HG03175 (cell line): ENCODE measurements at regions not wholly inside any gene's neighbourhood (a gene's known extent, or its start where the extent isn't known, plus 50 kb on each side); places are given as distances from the start of the nearest gene placed in this dataset.

Experiments
- ATAC-seq: cut with Tn5 transposase; IDR thresholded peaks from one replicate; pipeline ENCODE4 v1.9.1; 2021; ENCODE audit warnings: mild to moderate bottlenecking, moderate library complexity; ENCODE audit not compliant: unreplicated experiment

- ATAC-seq, result no peak
These were observed 759.0 kb upstream of the API5 start for GRCh38 chr11:42552786-42553185.

GRCh38 chr11:42555190-42555589 is 756.6 kb upstream of the API5 start:
- no peak for ATAC-seq

GRCh38 chr11:42571131-42571877 is 740.5 kb upstream of the API5 start:
- no peak for ATAC-seq

- no peak for ATAC-seq
These were observed 739.8 kb upstream of the API5 start for GRCh38 chr11:42571878-42572610.

- no peak for ATAC-seq
These were observed 735.5 kb upstream of the API5 start for GRCh38 chr11:42576318-42576717.

GRCh38 chr11:42589286-42589685 is 722.5 kb upstream of the API5 start:
- ATAC-seq, result no peak

- no peak for ATAC-seq
These were observed 720.0 kb upstream of the API5 start for GRCh38 chr11:42591841-42592240.

- ATAC-seq, result no peak
These were observed 718.4 kb upstream of the API5 start for GRCh38 chr11:42593441-42593840.

GRCh38 chr11:42595876-42596275 is 715.9 kb upstream of the API5 start:
- ATAC-seq, result no peak

- no peak for ATAC-seq
These were observed 715.1 kb upstream of the API5 start for GRCh38 chr11:42596576-42597145.

GRCh38 chr11:42598341-42598740 is 713.5 kb upstream of the API5 start:
- ATAC-seq, result no peak

GRCh38 chr11:42620796-42621195 is 691.0 kb upstream of the API5 start:
- no peak for ATAC-seq

- no peak for ATAC-seq
These were observed 685.8 kb upstream of the API5 start for GRCh38 chr11:42625757-42626665.

- no peak for ATAC-seq
These were observed 680.5 kb upstream of the API5 start for GRCh38 chr11:42631220-42631843.

GRCh38 chr11:42646959-42647358 is 664.8 kb upstream of the API5 start:
- no peak for ATAC-seq

- ATAC-seq, result no peak
These were observed 663.8 kb upstream of the API5 start for GRCh38 chr11:42647993-42648392.

GRCh38 chr11:42651621-42652020 is 660.2 kb upstream of the API5 start:
- ATAC-seq, result no peak

- no peak for ATAC-seq
These were observed 654.6 kb upstream of the API5 start for GRCh38 chr11:42657169-42657568.

- no peak for ATAC-seq
These were observed 649.9 kb upstream of the API5 start for GRCh38 chr11:42661942-42662341.

- ATAC-seq, result no peak
These were observed 642.4 kb upstream of the API5 start for GRCh38 chr11:42669248-42669976.
